Retinal pigment epithelial cell (primary cell): ENCODE measurements at regions not wholly inside any gene's neighbourhood (a gene's known extent, or its start where the extent isn't known, plus 50 kb on each side); places are given as distances from the start of the nearest gene placed in this dataset.

Source experiments
- DNase-seq: peaks from one replicate; pipeline ENCODE4 v3.0.0-alpha.2; 2010; ENCODE audit warnings: low read depth
- H3K4me3 ChIP-seq: 2 replicates; pipeline ENCODE4 v1.5.1; 2011; ENCODE audit warnings: mild to moderate bottlenecking, low read length, control low read depth, moderate library complexity
- TF ChIP-seq, protein P1 (sequence below): conservative IDR thresholded peaks from 2 replicates; pipeline ENCODE4 v1.5.1; 2011; ENCODE audit warnings: low read depth, low read length, control low read depth, inconsistent platforms

DNA sequence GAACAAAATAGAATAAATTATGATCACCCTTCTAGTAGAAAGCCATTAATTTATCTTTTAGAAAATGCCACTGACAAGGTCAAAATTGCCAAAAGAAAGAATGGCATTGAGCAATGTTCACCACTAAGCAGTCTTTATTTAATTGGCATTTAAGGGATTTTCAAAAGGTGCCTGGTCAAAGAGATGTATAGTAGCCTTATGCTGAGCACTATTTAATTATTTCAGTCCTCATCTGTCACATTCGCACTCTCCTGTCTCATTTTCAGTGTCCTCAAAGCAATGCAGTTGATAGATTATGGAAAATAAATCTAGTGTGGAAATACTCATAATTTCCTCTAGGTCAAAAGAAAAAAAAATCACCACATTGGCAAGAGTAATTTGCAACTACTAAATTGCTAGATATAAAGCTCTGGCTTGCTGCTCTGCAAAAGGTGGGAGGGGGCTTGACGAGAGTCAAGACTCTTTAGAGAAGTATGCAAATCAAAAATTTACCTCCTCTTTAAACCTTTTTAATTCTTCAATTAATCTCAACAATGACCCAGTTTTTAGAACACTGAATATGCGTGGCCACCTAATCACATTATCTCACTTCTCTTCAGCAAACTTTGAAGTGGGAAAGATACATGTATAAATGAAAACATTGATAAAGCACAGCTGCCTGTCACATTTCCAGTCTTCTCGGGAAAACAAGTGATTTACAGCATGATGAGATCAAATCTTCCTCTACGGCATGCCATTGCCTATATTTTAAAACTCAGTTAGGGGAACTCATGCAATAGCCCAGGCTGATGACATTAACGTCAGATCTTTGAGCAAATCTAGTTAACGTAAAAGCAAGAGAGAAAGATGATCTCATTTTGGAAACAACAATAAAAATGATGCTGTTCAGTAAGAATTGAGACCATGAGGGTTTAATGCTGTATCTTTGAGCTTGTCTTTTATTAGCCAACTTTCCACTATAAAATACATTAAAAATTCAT, 373.1 kb upstream of the DCN start:
- DNase-seq = no peak
- TF ChIP-seq, protein P1, sequence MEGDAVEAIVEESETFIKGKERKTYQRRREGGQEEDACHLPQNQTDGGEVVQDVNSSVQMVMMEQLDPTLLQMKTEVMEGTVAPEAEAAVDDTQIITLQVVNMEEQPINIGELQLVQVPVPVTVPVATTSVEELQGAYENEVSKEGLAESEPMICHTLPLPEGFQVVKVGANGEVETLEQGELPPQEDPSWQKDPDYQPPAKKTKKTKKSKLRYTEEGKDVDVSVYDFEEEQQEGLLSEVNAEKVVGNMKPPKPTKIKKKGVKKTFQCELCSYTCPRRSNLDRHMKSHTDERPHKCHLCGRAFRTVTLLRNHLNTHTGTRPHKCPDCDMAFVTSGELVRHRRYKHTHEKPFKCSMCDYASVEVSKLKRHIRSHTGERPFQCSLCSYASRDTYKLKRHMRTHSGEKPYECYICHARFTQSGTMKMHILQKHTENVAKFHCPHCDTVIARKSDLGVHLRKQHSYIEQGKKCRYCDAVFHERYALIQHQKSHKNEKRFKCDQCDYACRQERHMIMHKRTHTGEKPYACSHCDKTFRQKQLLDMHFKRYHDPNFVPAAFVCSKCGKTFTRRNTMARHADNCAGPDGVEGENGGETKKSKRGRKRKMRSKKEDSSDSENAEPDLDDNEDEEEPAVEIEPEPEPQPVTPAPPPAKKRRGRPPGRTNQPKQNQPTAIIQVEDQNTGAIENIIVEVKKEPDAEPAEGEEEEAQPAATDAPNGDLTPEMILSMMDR = no peak
- H3K4me3 ChIP-seq = no peak overlapping the region

DNA sequence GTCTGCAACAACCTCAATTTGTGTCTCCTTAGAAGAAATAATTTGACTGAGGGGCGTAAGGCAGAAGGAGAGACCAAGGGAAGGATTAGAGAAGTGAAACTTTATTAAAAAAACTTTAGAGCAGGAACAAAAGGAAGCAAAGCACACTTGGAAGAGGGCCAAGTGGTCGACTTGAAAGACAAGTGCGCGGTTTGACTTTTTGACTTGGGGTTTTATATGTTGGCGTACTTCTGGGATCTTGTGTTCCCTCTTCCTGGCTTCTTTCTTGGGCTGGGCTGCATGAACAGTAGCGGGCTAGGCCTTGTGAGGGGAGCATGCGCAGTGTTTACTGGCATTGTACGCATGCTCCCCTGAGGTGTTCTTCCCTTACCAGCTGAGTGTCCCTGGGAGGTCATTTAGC, 369.3 kb upstream of the DCN start:
- no peak for DNase-seq
- H3K4me3 ChIP-seq = no peak overlapping the region
- TF ChIP-seq, protein P1 = no peak

DNA sequence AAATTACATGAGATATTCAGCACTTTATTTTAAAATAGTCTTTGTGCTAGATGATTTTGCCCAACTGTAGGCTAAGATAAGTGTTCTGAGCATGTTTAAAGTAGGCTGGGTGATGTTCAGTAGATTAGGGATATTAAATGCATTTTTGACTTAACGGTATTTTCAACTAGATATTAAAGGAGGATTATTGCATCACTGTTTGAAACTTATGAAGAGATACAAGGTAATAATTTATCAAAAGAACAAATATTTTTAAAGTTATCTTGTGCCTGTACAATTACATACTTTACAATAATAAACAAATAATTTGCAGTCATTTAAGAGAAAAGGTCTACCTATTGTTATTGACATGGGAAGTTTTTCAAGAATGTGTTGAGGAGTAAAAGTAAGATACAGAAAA, 368.6 kb upstream of the DCN start:
- no peak overlapping the region for H3K4me3 ChIP-seq
- no peak for DNase-seq
- TF ChIP-seq, protein P1 = no peak

DNA sequence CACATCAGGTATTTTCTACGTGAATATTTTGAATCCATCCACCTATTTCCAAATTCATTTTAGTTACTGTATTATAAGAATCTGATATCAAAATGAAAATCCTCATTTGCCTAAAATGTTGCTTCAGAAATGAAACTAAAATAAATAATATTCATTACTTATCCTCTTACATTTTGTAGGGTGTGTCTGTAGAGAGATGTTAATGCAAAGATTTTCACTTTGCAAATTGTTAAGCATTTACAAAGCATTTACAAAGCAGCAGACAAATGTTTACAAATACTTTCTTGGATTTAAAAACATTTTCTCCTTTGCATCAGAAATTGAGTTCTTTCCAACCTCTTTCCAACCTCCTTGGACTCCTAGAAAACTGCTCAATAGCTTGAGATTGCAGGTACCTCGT, 360.0 kb upstream of the DCN start:
- TF ChIP-seq, protein P1 = no peak
- no peak for DNase-seq

DNA sequence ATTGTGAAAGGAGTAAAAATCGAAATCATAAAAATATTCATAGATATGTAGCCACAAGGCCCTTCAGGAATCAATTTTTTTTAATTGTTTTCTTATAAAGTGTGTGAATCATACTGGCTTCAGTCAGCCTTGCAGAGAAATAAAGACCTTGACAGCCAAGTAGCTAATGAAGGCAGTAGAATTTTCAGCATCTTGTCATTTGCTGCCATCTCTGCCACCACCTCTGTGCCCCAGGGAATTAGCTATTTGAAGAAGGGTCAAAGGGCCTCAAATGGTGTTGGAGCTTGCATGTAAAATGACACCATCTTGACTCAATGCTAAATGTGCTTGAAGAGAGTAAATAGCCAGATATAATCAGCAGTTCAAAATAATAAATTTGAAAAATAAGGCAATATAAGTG, 359.4 kb upstream of the DCN start:
- TF ChIP-seq, protein P1 = no peak
- no peak for DNase-seq
- no peak overlapping the region for H3K4me3 ChIP-seq

More for the DNA sequence above, 360.0 kb upstream of the DCN start:
- no peak overlapping the region for H3K4me3 ChIP-seq

DNA sequence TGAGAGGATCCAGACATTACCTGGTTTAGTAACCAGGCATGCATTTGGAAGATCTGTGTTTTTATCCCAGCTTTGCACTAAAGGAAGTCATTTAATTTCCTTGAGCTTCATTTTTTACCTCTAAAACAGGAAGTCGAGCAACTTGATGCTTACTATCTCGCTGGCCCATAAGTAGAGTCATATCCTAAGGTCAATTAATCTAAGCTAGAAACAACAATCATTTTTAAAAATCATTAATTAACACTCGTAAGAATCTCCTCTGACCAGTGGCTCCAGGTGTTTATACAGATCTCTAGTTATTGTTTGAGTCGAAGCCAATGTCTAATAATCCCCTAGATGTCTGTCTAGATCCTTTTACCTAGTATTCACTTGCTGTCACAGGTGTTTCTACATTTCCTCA, 355.8 kb upstream of the DCN start:
- no peak overlapping the region for H3K4me3 ChIP-seq
- no peak for DNase-seq
- TF ChIP-seq, protein P1 = no peak

DNA sequence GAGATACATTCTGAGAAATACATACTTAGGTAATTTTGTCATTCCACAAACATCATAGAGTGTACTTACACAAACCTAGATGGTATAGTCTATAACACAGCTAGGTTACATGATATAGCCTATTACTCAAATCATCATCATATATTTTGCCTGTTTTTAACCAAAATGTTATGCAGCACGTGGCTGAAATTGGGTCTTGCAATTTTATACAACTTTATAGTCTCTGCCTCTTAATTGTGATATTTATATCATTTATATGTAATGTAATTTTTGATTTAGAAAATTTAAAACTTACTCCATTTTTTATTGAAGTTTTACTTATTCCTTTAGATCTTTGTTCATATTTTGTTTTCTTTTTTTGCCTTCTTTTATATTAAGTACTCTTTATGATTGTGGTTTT, 350.7 kb upstream of the DCN start:
- H3K4me3 ChIP-seq = no peak overlapping the region
- no peak for DNase-seq
- TF ChIP-seq, protein P1 = no peak
